HPDE6-E6E7 (cell line): ENCODE measurements at regions not wholly inside any gene's neighbourhood (a gene's known extent, or its start where the extent isn't known, plus 50 kb on each side); places are given as distances from the start of the nearest gene placed in this dataset.
"Not testable (repeated sequence)": the region's sequence is repeated elsewhere in the genome, so short reads cannot be mapped to it uniquely, and the experiment has no call there.

Experiments used
- DNase-seq: peaks from one replicate; pipeline ENCODE4 v3.0.0; 2011; ENCODE audit warnings: missing footprints; ENCODE audit errors: extremely low spot score

- no peak for DNase-seq
These were observed 257.4 kb upstream of the USP25 start for GRCh38 chr21:15472108-15473040.

GRCh38 chr21:15477773-15478172 is 252.0 kb upstream of the USP25 start:
- not testable (repeated sequence) for DNase-seq

DNA sequence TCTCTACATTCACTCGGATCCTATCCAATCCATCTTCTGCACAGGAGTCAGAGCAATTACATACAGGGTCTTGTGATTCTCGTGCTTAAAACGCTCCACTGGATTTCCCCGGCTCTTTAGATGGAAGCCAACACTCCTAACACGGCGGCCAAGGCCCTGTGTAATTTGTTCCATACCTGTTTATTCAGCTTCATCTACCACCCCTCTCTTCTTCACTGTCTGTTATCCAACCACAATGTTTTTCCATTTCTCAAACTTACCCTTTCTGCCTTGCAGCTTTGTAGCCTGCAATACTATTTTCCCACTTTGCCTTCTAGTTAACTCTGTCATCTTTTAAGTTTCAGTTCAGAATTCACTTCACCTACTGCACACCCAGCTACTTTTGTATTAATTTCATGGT is 249.6 kb upstream of the USP25 start:
- DNase-seq = no peak

DNA sequence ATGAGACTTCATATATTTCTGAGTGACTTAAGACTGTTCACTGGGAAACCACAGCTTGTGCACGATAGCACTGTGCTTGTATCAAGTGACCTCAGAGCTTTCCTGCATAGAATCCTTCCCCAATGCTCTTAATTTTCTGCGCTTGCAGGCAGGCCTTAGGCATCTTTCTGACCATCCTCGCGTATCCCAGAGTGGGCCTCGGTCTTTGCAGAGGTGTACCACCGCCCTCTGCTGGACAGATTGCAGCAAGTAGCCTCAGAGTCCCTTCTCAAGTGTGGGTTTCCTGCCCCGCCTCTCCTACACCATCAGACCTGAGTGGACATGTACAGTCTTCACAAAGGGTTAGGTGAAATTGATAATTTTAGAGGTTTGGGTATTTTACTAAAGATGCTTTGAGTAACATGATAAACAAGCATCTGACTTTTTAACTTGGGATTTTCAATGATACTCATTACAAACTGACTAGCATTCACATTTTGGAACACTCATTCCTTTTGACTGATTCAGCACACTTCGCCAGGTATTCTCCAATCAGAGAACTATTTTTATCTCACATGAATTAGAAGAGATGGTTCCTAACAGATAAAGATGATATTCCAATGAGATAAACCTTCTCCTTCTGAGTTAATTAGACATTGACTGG is 246.5 kb upstream of the USP25 start:
- DNase-seq = peak; percentile 62

GRCh38 chr21:15486460-15487195 is 243.2 kb upstream of the USP25 start:
- DNase-seq = no peak

DNA sequence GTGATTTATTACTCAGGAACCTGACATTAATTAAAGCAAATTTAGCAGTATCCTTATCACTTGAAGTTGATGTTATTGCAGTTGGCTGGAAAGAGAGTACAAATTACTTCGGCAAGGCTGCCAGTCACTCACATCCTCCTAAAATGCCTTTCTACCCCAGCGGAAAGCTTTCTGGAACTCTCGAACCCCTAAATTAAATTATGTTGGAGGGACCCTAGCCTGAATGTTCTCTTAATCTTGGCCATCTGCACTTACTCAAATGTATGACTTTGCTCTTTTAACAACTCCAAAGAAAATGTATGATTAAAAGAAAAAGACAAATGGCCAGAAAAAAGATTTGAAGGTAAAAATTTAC is 242.6 kb upstream of the USP25 start:
- no peak for DNase-seq

GRCh38 chr21:15491100-15491499 is 238.7 kb upstream of the USP25 start:
- no peak for DNase-seq

- DNase-seq = no peak
These were observed 236.1 kb upstream of the USP25 start for GRCh38 chr21:15493646-15494045.

DNA sequence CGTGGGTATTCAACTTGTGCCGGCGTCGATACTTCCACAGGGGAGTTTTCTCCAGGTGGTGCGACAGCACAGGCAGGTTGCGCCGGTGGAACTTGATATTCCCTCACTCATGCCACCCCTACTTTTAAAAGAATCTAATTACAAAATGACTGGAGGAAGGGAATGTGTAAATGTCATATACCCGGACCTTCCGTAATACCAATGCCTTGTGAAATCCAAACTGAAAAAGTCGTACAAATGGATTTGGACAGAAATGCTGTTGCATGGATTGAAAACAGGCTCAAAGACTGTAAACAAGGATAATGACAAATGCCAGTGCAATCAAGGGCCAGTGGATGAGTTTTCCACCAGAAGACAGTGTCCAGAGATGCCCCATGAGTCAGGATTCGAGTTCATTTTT is 235.3 kb upstream of the USP25 start:
- no peak for DNase-seq

DNA sequence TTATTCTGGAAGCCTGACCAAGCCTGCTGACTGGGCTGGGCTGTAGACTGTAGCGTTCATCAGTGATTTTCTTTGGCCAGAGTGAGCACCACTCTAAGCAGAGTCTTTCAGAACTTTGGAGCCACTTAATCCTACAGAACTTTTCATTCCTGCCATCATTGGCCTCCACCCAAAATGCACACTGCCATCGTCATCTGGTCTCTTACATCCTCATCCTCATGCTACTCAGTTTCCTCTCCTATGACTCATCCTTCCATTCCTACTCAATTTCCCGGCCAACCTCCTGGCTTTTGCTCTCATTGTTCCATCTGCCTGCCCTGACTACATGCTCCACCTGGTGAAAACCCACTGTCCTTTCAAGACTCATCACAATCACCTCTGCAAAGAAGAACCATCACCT is 233.8 kb upstream of the USP25 start:
- DNase-seq = no peak

DNA sequence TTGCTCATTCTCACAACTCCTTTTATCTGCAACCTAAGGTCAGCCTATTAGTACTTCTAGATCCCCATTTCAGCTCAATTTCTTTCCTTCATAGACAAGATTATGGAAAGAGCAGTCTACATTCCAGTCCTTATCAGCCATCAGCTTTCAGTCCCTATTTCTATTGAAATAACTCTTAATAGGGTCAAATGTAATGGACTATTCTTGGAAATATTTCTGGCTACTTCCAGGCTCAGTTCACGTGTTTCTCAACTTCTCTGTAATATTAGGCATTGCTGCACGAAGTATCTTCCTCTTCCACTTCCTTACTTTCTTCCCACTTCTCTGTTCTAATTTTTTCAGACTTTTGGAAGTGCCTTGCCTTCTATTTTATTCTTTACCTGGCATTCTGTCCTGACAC is 232.9 kb upstream of the USP25 start:
- DNase-seq = no peak

GRCh38 chr21:15498455-15498854 is 231.3 kb upstream of the USP25 start:
- peak; percentile 27 for DNase-seq

DNA sequence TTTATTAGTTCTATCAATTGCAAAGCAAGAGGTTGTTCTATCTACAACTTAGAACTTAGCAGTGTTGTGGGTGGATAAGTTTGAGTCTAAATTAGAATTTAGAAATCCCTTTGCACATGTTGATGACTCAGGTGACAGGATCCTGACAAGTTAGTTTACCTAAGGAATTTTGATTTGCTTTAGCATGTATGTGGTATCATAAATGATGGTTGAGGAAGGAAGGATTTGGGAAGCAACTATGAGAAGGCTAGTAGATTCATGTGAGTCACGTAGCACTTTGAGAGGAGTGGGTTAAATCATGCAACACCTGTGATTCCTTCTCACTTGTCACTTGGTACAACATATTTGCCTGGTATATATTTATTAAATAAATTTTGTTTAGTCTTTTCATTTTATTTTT is 223.7 kb upstream of the USP25 start:
- no peak for DNase-seq

- DNase-seq = no peak
These were observed 221.2 kb upstream of the USP25 start for GRCh38 chr21:15508554-15508953.

- no peak for DNase-seq
These were observed 215.5 kb upstream of the USP25 start for GRCh38 chr21:15514073-15514946.

- no peak for DNase-seq
These were observed 213.9 kb upstream of the USP25 start for GRCh38 chr21:15515908-15516307.

DNA sequence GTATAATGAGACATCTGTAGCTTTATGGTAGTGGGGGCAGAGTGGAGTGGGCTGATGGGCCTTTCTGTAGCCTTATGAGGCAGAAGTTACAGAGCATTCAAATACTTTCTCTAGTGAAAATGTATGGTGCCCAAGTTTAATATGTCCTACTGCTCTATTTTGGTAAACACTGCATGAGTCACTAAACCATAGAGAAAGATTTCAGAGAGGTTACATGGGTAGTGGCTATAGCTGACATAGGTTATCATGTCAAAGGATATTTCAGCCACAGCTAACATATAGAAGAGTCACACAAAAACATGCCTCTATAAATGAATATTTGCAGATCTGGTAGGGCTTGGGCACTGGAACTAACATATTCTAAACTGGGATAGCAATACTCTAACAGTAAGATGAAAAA is 212.4 kb upstream of the USP25 start:
- no peak for DNase-seq

DNA sequence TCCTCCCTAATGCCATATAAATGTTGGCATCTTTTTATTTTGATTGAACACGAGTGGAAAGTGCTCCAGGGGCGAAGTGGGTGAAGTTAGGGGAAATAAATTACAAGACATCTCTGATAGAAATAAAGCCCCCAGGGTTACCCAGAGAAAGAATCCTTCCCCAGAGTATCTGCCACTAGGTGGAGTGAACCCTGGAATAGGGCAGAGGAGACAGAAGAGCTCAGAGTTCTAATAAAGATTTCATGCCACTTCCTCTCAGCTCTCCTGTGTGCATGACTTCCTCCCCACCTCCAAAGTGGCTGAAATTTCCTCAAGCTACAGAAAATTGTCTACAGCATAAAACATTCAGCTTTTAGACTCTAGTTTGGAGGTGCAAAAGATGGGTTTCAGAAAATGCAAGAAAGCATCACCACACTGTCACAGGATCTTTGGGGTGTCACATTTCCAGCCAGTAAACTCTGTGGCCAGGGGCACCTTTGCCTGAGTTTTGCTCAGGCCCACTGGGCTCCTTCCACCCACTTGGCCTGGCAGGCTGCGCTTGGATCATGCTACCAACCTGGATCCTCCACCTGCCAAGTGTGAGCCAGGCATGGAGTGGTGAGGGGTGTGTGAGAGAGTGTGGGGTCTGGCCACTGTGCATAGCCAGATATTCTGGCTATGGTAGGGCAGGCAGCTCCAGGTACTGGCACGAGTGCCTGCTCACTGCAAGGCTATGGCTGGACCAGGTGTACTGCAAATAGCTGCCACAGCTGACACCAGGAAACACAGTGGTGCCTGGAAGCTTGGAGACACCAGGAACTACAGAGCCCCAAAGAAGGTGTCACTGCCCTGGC is 208.8 kb upstream of the USP25 start:
- no peak for DNase-seq

DNA sequence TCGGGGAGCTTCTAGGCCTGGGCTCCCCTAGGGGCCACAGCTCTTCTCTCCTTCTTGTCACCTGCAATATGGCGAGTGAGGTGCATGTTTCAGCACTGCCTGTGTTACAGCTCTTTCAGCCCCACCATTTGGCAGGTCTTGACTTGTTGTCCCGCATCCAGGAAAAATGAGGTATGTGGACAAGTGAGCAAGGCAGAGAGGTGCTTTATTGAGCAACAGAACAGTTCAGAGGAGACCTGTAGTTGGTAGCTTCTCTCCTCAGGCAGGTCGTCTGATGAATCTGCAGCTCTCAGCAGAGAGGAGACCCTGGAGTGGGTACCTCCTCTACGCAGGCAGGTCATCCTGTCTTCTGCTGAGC is 208.2 kb upstream of the USP25 start:
- DNase-seq = no peak

DNA sequence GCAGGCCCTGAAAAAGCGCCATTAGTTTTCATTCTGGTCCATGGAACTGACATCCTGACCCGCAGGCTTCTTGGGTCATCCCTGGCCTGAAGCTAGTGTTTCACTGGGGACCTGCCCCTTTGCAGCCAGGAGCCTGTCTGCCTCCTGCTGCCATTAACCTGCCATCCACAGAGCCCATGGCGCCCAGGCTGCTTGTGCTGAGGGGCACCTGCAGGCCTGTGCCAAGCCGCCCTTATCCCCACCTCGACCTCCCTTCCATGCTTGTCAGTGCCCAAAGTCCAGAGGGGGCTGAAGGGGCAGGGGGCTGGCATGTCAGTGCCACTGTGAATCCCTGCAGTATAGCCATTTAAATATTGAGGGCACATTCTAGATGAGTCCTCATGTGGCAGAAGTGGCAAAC is 207.6 kb upstream of the USP25 start:
- no peak for DNase-seq

DNA sequence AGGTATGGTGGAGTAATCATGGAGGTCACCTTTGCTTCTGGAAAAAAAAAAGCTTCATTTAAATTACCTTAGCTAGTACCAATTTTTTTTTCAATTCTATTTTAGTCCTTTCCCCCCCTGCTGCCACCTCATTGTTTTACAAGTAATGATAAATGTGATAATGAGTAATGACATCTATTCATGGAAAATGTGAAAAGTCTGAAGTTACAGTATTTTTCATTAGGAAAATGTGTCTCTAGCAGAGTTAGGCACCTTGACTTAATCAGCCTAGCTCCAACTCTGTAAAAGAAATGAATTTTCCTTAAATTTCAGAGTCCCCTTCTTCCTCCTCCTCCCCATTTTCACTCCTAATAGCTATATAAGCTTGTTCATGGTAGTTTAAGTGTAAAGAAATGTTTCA is 204.9 kb upstream of the USP25 start:
- DNase-seq = no peak
